ENCODE measurements at regions not wholly inside any gene's neighbourhood (a gene's known extent, or its start where the extent isn't known, plus 50 kb on each side); places are given as distances from the start of the nearest gene placed in this dataset.

GRCh38 chr1:67991546-67991945 is 58.9 kb downstream of the DIRAS3 start:
- no peak for DNase-seq (ENCODE audit: low read depth)

- DNase-seq (ENCODE audit: low read depth), result no peak
These were observed 62.4 kb downstream of the DIRAS3 start for GRCh38 chr1:67988066-67988465.

- peak; percentile 87 for DNase-seq (ENCODE audit: low read depth)
These were observed 63.2 kb downstream of the DIRAS3 start for GRCh38 chr1:67987046-67987799.

GRCh38 chr1:67983867-67984266 is 66.6 kb downstream of the DIRAS3 start:
- DNase-seq (ENCODE audit: low read depth), result no peak

- no peak for DNase-seq (ENCODE audit: low read depth)
These were observed 70.4 kb downstream of the DIRAS3 start for GRCh38 chr1:67980028-67980427.

GRCh38 chr1:67979532-67979931 is 70.9 kb downstream of the DIRAS3 start:
- no peak for DNase-seq (ENCODE audit: low read depth)

- peak; percentile 92 for DNase-seq (ENCODE audit: low read depth)
These were observed 71.4 kb downstream of the DIRAS3 start for GRCh38 chr1:67978890-67979516.

- DNase-seq (ENCODE audit: low read depth), result no peak
These were observed 72.7 kb downstream of the DIRAS3 start for GRCh38 chr1:67977756-67978155.

GRCh38 chr1:67973051-67973450 is 77.4 kb downstream of the DIRAS3 start:
- DNase-seq (ENCODE audit: low read depth), result peak; percentile 17

- peak; percentile 95 for DNase-seq (ENCODE audit: low read depth)
These were observed 80.3 kb downstream of the DIRAS3 start for GRCh38 chr1:67970088-67970487.

GRCh38 chr1:67969446-67969845 is 81.0 kb downstream of the DIRAS3 start:
- DNase-seq (ENCODE audit: low read depth), result no peak

- no peak for DNase-seq (ENCODE audit: low read depth)
These were observed 83.8 kb downstream of the DIRAS3 start for GRCh38 chr1:67966666-67967009.

- DNase-seq (ENCODE audit: low read depth), result no peak
These were observed 84.3 kb downstream of the DIRAS3 start for GRCh38 chr1:67965995-67966665.

- DNase-seq (ENCODE audit: low read depth), result no peak
These were observed 87.2 kb downstream of the DIRAS3 start for GRCh38 chr1:67963263-67963662.

GRCh38 chr1:67960766-67961165 is 89.7 kb downstream of the DIRAS3 start:
- DNase-seq (ENCODE audit: low read depth), result no peak

- no peak for DNase-seq (ENCODE audit: low read depth)
These were observed 92.0 kb downstream of the DIRAS3 start for GRCh38 chr1:67958472-67958871.

GRCh38 chr1:67957066-67957465 is 93.4 kb downstream of the DIRAS3 start:
- no peak for DNase-seq (ENCODE audit: low read depth)

- no peak for DNase-seq (ENCODE audit: low read depth)
These were observed 94.3 kb downstream of the DIRAS3 start for GRCh38 chr1:67956116-67956515.

GRCh38 chr1:67955591-67955990 is 94.8 kb downstream of the DIRAS3 start:
- DNase-seq (ENCODE audit: low read depth), result no peak

GRCh38 chr1:67953301-67953700 is 97.1 kb downstream of the DIRAS3 start:
- no peak for DNase-seq (ENCODE audit: low read depth)

- peak; percentile 12 for DNase-seq (ENCODE audit: low read depth)
These were observed 98.4 kb downstream of the DIRAS3 start for GRCh38 chr1:67952071-67952470.

GRCh38 chr1:67951014-67951413 is 99.4 kb downstream of the DIRAS3 start:
- no peak for DNase-seq (ENCODE audit: low read depth)
